ENCODE measurements at regions not wholly inside any gene's neighbourhood (a gene's known extent, or its start where the extent isn't known, plus 50 kb on each side); places are given as distances from the start of the nearest gene placed in this dataset.
A peak's percentile ranks its signal among the peaks of the same experiment; 100 is the strongest.

DNA sequence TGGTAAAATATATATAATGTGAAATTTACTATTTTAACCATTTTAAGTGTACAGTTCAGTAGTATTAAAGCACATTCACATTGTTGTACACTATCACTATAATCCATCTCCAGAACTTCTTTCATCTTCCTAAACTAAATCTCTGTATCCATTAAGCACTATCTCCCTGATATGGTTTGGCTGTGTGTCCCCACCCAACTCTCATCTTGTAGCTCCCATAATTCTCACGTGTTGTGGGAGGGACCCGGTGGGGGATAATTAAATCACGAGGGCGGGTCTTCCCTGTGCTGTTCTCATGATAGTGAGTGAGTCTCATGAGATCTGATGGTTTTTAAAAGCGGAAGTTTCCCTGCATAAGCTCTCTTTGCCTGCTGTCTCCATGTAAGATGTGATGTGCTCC, 178.9 kb upstream of the NABP1 start:
- TF ChIP-seq, protein P1, sequence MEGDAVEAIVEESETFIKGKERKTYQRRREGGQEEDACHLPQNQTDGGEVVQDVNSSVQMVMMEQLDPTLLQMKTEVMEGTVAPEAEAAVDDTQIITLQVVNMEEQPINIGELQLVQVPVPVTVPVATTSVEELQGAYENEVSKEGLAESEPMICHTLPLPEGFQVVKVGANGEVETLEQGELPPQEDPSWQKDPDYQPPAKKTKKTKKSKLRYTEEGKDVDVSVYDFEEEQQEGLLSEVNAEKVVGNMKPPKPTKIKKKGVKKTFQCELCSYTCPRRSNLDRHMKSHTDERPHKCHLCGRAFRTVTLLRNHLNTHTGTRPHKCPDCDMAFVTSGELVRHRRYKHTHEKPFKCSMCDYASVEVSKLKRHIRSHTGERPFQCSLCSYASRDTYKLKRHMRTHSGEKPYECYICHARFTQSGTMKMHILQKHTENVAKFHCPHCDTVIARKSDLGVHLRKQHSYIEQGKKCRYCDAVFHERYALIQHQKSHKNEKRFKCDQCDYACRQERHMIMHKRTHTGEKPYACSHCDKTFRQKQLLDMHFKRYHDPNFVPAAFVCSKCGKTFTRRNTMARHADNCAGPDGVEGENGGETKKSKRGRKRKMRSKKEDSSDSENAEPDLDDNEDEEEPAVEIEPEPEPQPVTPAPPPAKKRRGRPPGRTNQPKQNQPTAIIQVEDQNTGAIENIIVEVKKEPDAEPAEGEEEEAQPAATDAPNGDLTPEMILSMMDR (IDR thresholded peaks at IDR 0.05; ENCODE audit: partially characterized antibody, unreplicated experiment): no peak
- Mint-ChIP-seq H3K4me3 (ENCODE audit: unreplicated experiment) (no peak overlapping the region), H3K9me3 (ENCODE audit: unreplicated experiment) (peaks cover 6% of the 10 kb centered on the region), H3K27ac (ENCODE audit: unreplicated experiment) (no peak overlapping the region), H3K4me1 (ENCODE audit: low read depth, unreplicated experiment) (peaks cover 10% of the 10 kb centered on the region), H3K36me3 (ENCODE audit: unreplicated experiment) (peaks cover 9% of the 10 kb centered on the region), H3K27me3 (ENCODE audit: unreplicated experiment) (peaks cover 3% of the 10 kb centered on the region)
- no peak for DNase-seq

DNA sequence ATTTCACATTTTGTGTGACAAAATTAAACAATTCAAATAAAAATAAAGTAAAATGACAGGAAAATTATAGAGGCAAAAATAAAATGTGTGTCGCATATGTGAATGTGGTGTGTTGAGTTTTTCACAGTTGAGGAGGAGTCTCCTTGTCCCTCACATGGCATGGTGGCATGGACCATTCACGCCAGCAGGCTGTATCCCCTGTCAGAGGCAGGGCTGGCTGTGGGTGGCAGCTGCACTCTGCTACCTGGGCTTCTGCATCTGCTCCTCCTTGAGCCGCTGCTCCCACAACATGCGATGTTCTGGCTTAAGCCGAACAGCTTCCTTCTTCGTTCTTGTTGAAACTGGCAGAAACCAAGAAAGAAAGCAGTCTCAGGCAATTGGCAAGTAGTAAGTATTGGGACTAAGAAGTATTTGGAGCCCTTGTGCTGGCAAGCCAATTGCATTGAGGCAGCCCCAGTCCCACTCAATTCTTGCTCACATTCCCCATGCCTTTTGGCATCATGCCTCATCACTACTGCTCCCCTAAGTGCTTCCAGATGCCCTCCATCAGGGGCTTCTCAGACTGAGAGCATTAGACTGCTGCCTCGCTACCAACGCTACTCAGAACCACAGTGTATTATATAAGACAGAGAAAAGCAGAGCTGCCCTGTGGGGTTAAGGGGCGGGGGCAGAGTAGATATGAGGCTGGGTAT, 177.9 kb upstream of the NABP1 start:
- no peak for DNase-seq
- TF ChIP-seq, protein P1 (IDR thresholded peaks at IDR 0.05; ENCODE audit: partially characterized antibody, unreplicated experiment): no peak
- H3K27ac Mint-ChIP-seq (ENCODE audit: unreplicated experiment): no peak overlapping the region

DNA sequence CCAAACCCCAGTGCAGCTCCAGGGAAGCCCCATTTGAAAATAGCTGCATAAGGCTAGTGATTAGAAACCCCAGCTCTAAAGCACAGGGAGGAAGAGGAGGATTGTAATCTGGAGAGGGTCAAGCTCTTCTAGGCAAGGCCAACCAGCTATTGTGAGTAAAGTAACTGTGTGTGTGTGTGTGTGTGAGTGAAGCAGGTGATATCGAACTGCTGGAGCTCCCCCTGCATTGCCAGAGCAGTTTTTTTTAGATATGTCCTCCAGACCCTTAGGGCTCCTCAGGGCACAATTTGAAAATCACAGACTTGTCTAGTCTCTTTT, 177.4 kb upstream of the NABP1 start:
- H3K36me3 Mint-ChIP-seq (ENCODE audit: unreplicated experiment): peaks cover 4% of the 10 kb centered on the region
- no peak for DNase-seq
- H3K4me1 Mint-ChIP-seq (ENCODE audit: low read depth, unreplicated experiment): peaks cover 10% of the 10 kb centered on the region
- H3K9me3 Mint-ChIP-seq (ENCODE audit: unreplicated experiment): peaks cover 6% of the 10 kb centered on the region
- H3K4me3 Mint-ChIP-seq (ENCODE audit: unreplicated experiment): no peak overlapping the region
- H3K27me3 Mint-ChIP-seq (ENCODE audit: unreplicated experiment): peaks cover 2% of the 10 kb centered on the region
- TF ChIP-seq, protein P1 (IDR thresholded peaks at IDR 0.05; ENCODE audit: partially characterized antibody, unreplicated experiment): no peak
- H3K27ac Mint-ChIP-seq (ENCODE audit: unreplicated experiment): no peak overlapping the region

More for the DNA sequence above, 177.9 kb upstream of the NABP1 start:
- Mint-ChIP-seq H3K36me3 (ENCODE audit: unreplicated experiment) (peaks cover 4% of the 10 kb centered on the region), H3K4me1 (ENCODE audit: low read depth, unreplicated experiment) (peaks cover 10% of the 10 kb centered on the region), H3K27me3 (ENCODE audit: unreplicated experiment) (peaks cover 2% of the 10 kb centered on the region), H3K4me3 (ENCODE audit: unreplicated experiment) (no peak overlapping the region), H3K9me3 (ENCODE audit: unreplicated experiment) (peaks cover 6% of the 10 kb centered on the region)

DNA sequence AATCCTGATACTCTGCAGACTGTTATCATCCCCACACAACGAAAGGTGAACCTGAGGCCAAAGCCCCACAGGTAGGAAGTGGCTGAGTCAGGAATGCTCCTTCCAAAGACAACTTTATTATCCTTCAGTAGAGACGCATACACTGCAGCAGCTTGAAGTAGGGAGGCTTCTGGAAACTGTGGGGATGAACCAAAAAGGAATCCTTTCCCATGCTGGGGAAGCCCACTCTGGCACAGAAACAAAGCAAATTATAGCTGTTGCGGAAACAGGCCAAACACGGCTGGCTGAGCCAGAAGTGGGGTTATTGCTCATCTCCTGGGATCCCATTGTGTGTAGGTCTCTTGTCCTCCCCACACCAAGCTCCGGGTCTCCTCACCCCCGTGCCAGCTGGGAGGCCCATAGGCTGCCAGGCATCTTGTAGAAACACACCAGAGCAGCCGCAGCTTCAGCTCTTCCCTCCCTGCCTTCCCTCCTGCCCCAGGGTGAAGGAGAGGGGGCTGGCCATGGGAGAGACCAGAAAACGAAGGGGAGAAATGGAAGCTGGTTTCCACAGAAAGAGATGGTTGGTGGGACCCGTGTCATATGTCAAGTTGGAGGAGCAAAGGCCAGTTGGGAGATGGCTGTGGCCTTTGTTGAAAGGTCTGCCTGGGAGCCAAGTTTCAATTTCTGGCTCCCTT, 176.9 kb upstream of the NABP1 start:
- Mint-ChIP-seq H3K27me3 (ENCODE audit: unreplicated experiment) (peaks cover 2% of the 10 kb centered on the region), H3K36me3 (ENCODE audit: unreplicated experiment) (peaks cover 4% of the 10 kb centered on the region), H3K4me1 (ENCODE audit: low read depth, unreplicated experiment) (peaks cover 10% of the 10 kb centered on the region), H3K9me3 (ENCODE audit: unreplicated experiment) (peaks cover 6% of the 10 kb centered on the region), H3K4me3 (ENCODE audit: unreplicated experiment) (no peak overlapping the region), H3K27ac (ENCODE audit: unreplicated experiment) (no peak overlapping the region)
- no peak for DNase-seq
- TF ChIP-seq, protein P1 (IDR thresholded peaks at IDR 0.05; ENCODE audit: partially characterized antibody, unreplicated experiment): no peak

DNA sequence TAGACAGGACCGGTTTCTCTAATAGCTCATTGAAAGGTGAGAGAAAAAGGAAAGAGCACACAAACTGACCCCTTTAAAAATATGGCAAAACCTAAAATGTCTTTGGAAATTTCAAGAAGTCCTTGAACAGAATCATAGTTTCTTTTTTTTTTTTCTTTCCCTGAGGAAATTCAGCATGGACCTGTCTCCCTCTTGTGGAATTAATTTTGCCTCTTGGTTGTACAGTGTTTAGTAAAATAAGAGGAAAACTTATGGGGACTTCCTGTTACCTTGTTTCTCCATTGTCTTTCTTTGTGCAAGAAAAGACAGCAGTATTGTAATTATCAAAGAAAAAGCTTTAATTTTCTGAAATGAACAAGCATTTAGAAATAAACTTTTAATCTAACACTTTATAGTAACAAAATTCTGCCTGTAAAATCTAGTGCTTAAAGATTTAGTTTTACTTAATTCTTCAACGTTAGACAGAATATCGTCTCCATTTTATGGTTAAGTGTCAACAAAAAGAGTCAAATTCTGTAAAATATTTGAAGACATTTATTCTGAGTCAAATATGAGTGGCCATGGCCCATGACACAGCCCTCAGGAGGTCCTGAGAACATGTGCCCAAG, 176.3 kb upstream of the NABP1 start:
- H3K36me3 Mint-ChIP-seq (ENCODE audit: unreplicated experiment): peaks cover 4% of the 10 kb centered on the region
- H3K4me3 Mint-ChIP-seq (ENCODE audit: unreplicated experiment): no peak overlapping the region
- DNase-seq: no peak
- TF ChIP-seq, protein P1 (IDR thresholded peaks at IDR 0.05; ENCODE audit: partially characterized antibody, unreplicated experiment): peak; percentile 24
- H3K9me3 Mint-ChIP-seq (ENCODE audit: unreplicated experiment): peaks cover 6% of the 10 kb centered on the region
- peaks cover 2% of the 10 kb centered on the region for H3K27me3 Mint-ChIP-seq (ENCODE audit: unreplicated experiment)
- peaks cover 9% of the 10 kb centered on the region for H3K4me1 Mint-ChIP-seq (ENCODE audit: low read depth, unreplicated experiment)
- no peak overlapping the region for H3K27ac Mint-ChIP-seq (ENCODE audit: unreplicated experiment)
